T47D (cell line): ENCODE measurements at regions not wholly inside any gene's neighbourhood (a gene's known extent, or its start where the extent isn't known, plus 50 kb on each side); places are given as distances from the start of the nearest gene placed in this dataset.
"Not testable (repeated sequence)": the region's sequence is repeated elsewhere in the genome, so short reads cannot be mapped to it uniquely, and the experiment has no call there.

Experiments
- DNase-seq, 2 experiments: peaks; one replicate each; pipeline versions ENCODE4 v3.0.0 to v3.0.0-alpha.2; 2011 to 2012; ENCODE audit warnings: low read depth in 1 of 2, low spot score in 1 of 2
- JUND ChIP-seq: IDR thresholded peaks from 2 replicates; pipeline ENCODE4 v1.6.1; 2012; ENCODE audit warnings: low read depth
- in situ Hi-C: cut with HindIII; loops from 2 replicates; pipeline ENCODE4 v1.10.0; 2016; ENCODE audit warnings: low sequenced_read_pairs, low pct_unique_long_range_greater_than_20kb

DNA sequence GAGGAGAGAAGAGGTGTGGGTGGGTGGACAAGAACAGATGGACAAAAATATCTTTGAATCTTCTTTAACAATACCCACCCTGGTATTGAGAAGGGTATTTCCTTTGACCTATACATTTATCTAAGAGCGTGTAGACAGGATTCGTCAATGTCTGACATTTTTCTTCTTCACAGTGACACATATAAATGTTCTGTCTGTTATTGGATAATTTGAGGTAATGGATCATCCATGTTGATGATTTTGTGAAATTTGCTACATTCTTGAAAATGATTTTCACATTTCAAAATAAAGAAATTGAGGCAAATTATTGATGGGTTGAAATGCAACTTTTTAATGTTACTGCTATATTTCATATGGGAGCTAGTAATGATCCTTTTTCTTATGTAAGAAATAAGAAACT, 770.7 kb upstream of the EPHA7 start:
- in situ Hi-C loops = no loop called here
- no peak for TF ChIP-seq JUND
- DNase-seq = no peak

- no peak for DNase-seq
- no peak for TF ChIP-seq JUND
- in situ Hi-C loops = no loop called here
Observed at GRCh38 chr6:94184666-94185464, 765.5 kb upstream of the EPHA7 start.

DNA sequence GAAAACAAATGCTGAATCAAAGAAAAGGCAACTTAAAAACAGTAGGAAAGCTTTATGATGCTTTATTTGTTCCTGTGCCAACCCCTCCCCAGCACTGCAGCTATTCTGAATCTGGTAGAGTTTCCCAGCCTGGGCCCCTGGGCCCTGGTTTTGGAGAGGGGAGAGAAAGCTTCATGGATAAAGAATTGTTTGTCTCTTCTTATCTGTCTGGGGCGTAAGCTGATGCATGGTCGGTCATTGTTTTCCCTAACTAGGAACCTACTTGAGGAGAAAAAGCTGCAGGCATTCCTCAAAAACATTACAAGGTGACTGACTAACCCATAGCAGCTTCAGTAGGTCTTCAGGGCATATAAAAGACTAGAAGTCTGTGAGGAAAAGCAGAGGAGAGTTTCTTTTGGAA, 758.1 kb upstream of the EPHA7 start:
- TF ChIP-seq JUND = no peak
- in situ Hi-C loops = no loop called here
- no peak for DNase-seq

- TF ChIP-seq JUND = no peak
- DNase-seq = no peak
- in situ Hi-C loops = no loop called here
Observed at GRCh38 chr6:94175465-94175864, 756.1 kb upstream of the EPHA7 start.

DNA sequence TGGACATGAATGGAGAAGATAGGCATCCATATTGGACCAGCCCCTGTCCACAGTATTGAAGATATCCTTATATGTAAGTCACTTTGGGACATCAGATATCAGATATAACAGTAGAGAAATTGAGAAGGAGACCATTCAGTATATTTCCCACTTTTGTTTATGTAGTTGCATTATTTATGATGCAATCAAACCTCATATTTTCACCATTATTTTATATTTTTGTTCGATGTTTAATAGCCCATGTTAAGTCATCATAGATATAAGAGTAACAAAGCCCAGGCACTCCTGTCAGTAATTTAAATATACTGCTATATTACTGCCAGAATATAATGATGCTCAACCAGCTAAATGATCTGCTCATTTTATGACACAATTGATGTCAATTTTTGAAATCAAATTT, 744.5 kb upstream of the EPHA7 start:
- TF ChIP-seq JUND = no peak
- in situ Hi-C loops = no loop called here
- DNase-seq = no peak

DNA sequence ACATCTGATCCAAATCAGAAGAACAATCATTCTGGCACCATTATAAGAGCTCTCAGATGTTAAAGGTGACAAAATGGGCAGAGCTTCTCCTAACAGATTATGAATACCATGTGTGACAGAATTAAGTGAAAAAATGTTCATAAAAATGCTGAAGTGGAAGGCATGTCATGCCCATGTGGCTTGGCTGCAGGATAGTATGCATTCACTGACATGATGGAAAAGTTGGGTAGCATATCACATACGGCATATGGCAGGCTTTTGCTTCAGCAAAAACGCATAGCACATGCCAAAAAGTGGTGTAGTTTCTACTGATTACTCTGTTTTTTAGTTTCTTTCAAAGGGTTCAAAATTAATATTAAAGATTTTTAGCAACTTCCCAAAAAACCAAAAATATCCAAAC, 731.5 kb upstream of the EPHA7 start:
- no peak for DNase-seq
- in situ Hi-C loops = no loop called here
- TF ChIP-seq JUND = no peak

DNA sequence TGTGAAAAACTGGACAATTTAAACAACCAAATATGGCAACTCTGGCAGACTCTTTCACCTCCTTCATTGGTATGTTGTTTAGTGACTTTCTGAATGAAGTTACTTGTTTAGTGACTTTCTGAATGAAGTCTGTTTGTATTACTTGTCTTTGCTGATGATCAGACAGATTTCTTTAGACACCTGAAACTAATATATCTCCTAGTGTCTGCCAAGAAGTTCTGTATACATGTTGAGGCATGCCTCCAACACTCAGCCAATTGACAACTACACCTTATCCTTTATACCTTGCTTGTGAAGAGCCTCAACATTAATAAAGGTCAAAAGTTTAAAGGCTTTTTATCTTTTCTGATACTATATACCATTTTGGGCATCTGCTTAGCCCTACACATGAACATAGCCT, 725.4 kb upstream of the EPHA7 start:
- in situ Hi-C loops = no loop called here
- TF ChIP-seq JUND = no peak
- DNase-seq = peak in 1 of 2 experiments; percentile 75

GRCh38 chr6:94137178-94137577, 717.8 kb upstream of the EPHA7 start:
- DNase-seq, in situ Hi-C loops: not testable (repeated sequence)

DNA sequence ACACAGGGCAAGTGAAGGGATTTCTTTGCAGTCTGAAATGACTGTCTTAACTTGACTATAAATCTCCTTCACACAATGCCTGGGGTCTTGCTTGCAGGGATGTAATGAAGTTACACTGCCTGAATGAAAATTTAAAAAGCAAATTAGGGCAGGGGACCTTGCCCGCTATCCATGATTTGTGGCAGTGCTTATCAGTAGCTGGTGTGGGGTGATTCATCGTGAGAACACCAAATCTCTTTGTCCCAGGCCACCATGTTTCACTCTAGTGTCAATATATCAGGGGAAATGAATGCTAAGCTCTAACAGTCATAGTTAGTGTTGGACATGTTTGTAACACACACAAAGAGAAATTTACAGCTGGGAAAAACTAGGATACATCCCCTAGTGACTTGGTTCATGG, 713.7 kb upstream of the EPHA7 start:
- in situ Hi-C loops = no loop called here
- TF ChIP-seq JUND = no peak
- DNase-seq = no peak

DNA sequence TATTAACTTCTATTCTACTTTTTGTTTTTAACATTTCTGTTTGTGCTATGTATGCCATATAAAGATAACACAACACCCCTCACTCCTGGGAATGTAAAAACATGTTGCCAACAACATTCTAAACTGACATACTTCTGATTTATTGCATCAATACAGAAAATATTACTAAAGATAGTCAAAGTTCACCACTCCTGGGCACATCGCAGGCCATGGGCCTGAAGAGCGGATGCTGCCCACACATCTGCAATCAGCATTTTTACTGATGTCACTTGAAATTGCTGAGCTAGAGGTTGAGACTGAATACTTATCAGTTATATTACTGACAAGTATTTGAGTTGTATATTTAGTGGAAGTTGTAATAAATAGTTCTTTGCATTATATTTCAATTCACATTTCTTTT, 711.9 kb upstream of the EPHA7 start:
- DNase-seq = no peak
- no peak for TF ChIP-seq JUND

DNA sequence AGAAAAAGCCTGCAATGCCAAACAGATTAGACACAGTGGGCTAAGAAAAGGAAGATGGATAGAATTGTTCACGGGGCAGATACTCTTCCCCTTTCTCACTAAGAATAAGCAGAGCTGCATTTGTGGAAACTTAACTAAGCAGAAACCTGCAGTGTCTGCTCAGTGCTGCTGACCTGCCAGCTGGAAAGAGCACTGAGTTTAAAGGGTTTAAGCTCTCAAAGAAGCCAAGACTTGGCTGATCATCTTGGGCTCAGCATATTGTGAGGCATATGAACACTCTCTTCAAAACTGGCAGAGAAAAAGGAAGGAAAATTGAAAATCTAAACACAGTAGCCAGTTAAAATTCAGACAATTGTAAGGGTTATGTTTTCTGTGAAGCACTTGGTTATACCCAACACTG, 711.1 kb upstream of the EPHA7 start:
- in situ Hi-C loops = no loop called here
- no peak for TF ChIP-seq JUND
- DNase-seq = peak in 1 of 2 experiments; percentile 18

More for the DNA sequence above, 711.9 kb upstream of the EPHA7 start:
- in situ Hi-C loops = no loop called here

GRCh38 chr6:94129926-94130325, 710.6 kb upstream of the EPHA7 start:
- in situ Hi-C loops = no loop called here
- no peak for TF ChIP-seq JUND

DNA sequence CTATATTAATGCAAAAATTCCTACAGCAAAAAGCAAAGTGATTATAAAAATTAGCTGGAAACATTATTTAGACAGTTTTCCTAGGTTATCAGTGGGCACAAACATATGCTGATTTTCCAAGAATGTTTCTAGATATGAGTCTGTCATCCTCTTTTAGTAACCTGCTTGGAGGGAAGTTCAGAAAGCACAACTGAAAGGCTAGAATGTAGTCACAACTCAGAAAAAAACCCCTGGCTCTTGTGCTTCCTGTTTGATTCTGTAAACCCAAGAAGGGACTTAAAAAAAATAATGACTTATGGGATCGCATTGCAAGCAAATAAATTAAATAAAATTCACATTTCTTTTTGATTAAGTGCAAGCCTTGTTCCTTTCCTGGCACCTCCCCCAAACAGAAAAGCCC, 708.4 kb upstream of the EPHA7 start:
- in situ Hi-C loops = no loop called here

More at GRCh38 chr6:94129926-94130325, 710.6 kb upstream of the EPHA7 start:
- no peak for DNase-seq

DNA sequence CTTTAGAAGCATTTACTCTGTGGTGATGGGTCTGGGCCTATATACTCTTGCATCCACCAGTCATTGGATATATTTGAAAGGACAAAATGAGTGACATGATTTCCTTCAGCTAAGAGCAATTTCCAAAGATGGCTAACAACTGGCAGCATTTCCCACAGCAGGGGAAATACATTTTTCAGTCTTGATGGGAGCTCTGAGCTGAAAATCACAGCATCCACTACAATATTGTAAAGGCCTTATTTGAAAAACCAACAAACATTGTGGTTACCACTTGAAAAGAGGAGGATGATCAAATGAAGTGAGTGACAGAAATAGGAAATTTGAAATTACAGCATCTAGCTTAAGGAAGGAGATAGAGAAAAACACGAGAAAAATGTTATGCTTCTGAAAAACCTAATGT, 705.0 kb upstream of the EPHA7 start:
- in situ Hi-C loops = no loop called here
- no peak for TF ChIP-seq JUND
- DNase-seq = no peak

More for the DNA sequence above, 708.4 kb upstream of the EPHA7 start:
- no peak for TF ChIP-seq JUND
- DNase-seq = no peak
